Endothelial cell (in vitro differentiated cells): ENCODE measurements at regions not wholly inside any gene's neighbourhood (a gene's known extent, or its start where the extent isn't known, plus 50 kb on each side); places are given as distances from the start of the nearest gene placed in this dataset.

Experiments used
- DNase-seq: peaks from one replicate; pipeline ENCODE4 v3.0.0; 2021; ENCODE audit warnings: low spot score
- H3K27ac Mint-ChIP-seq: one replicate; pipeline ENCODE4 v1.8.0; 2021; ENCODE audit warnings: mixed read lengths, inconsistent platforms; ENCODE audit not compliant: unreplicated experiment
- H3K27me3 Mint-ChIP-seq: one replicate; pipeline ENCODE4 v1.8.0; 2021; ENCODE audit warnings: mild to moderate bottlenecking, moderate library complexity, mixed read lengths, inconsistent platforms; ENCODE audit not compliant: unreplicated experiment
- H3K36me3 Mint-ChIP-seq: one replicate; pipeline ENCODE4 v1.8.0; 2021; ENCODE audit warnings: mild to moderate bottlenecking, low read depth, mixed read lengths, inconsistent platforms; ENCODE audit not compliant: unreplicated experiment
- H3K4me1 Mint-ChIP-seq: one replicate; pipeline ENCODE4 v1.8.0; 2021; ENCODE audit warnings: mild to moderate bottlenecking, mixed read lengths, inconsistent platforms; ENCODE audit not compliant: unreplicated experiment
- H3K4me3 Mint-ChIP-seq: one replicate; pipeline ENCODE4 v1.8.0; 2021; ENCODE audit warnings: mild to moderate bottlenecking, mixed read lengths, inconsistent platforms; ENCODE audit not compliant: unreplicated experiment
- H3K9me3 Mint-ChIP-seq: one replicate; pipeline ENCODE4 v1.8.0; 2021; ENCODE audit warnings: mixed read lengths, inconsistent platforms; ENCODE audit not compliant: unreplicated experiment
- CTCF ChIP-seq: fragments of 200-600 bp; sonication (generic); IDR thresholded peaks from one replicate; pipeline ENCODE4 v1.5.0; 2021; ENCODE audit warnings: antibody characterized with exemption; ENCODE audit not compliant: unreplicated experiment

- Mint-ChIP-seq H3K27ac (no peak overlapping the region), H3K4me3 (no peak overlapping the region), H3K36me3 (no peaks in the 10 kb centered on the region), H3K4me1 (no peaks in the 10 kb centered on the region), H3K27me3 (peaks cover 4% of the 10 kb centered on the region), H3K9me3 (no peaks in the 10 kb centered on the region)
- no peak for DNase-seq
- no peak for TF ChIP-seq CTCF
Measured at GRCh38 chr17:14840616-14841231, 424.4 kb downstream of the PMP22 start.

GRCh38 chr17:14838567-14838966 lies 426.6 kb downstream of the PMP22 start:
- Mint-ChIP-seq H3K27me3 (peaks cover 4% of the 10 kb centered on the region), H3K4me3 (no peak overlapping the region), H3K27ac (no peak overlapping the region), H3K36me3 (no peaks in the 10 kb centered on the region), H3K9me3 (no peaks in the 10 kb centered on the region), H3K4me1 (no peaks in the 10 kb centered on the region)
- DNase-seq: no peak
- no peak for TF ChIP-seq CTCF

- no peak for DNase-seq
- TF ChIP-seq CTCF: no peak
- H3K27me3 Mint-ChIP-seq: peaks cover 2% of the 10 kb centered on the region
- H3K36me3 Mint-ChIP-seq: no peaks in the 10 kb centered on the region
- H3K4me1 Mint-ChIP-seq: peaks cover 4% of the 10 kb centered on the region
- no peaks in the 10 kb centered on the region for H3K9me3 Mint-ChIP-seq
- H3K27ac Mint-ChIP-seq: no peak overlapping the region
- no peak overlapping the region for H3K4me3 Mint-ChIP-seq
Measured at GRCh38 chr17:14833201-14833785, 431.8 kb downstream of the PMP22 start.

GRCh38 chr17:14831491-14831890 lies 433.6 kb downstream of the PMP22 start:
- Mint-ChIP-seq H3K4me1 (peaks cover 4% of the 10 kb centered on the region), H3K27ac (no peak overlapping the region), H3K36me3 (no peaks in the 10 kb centered on the region), H3K4me3 (no peak overlapping the region), H3K27me3 (peaks cover 2% of the 10 kb centered on the region), H3K9me3 (no peaks in the 10 kb centered on the region)
- DNase-seq: no peak
- TF ChIP-seq CTCF: no peak

- no peaks in the 10 kb centered on the region for H3K27me3 Mint-ChIP-seq
- H3K4me3 Mint-ChIP-seq: no peak overlapping the region
- DNase-seq: no peak
- peaks cover 4% of the 10 kb centered on the region for H3K36me3 Mint-ChIP-seq
- H3K9me3 Mint-ChIP-seq: peaks cover 4% of the 10 kb centered on the region
- no peaks in the 10 kb centered on the region for H3K4me1 Mint-ChIP-seq
- H3K27ac Mint-ChIP-seq: no peak overlapping the region
- TF ChIP-seq CTCF: no peak
Measured at GRCh38 chr17:14827396-14827919, 437.7 kb downstream of the PMP22 start.
